IMR-90 (cell line): ENCODE measurements at regions not wholly inside any gene's neighbourhood (a gene's known extent, or its start where the extent isn't known, plus 50 kb on each side); places are given as distances from the start of the nearest gene placed in this dataset.

Experiments
- ATAC-seq: fragments of 200-7000 bp; cut with Tn5 transposase; 2 replicates; pipeline ENCODE4 v1.9.1; 2020; ENCODE audit warnings: low read depth, mild to moderate bottlenecking, moderate library complexity
- BruUV-seq: library from RNA; stranded (reverse); fragments of 400-500 nt; replicated peaks from 2 replicates; lab custom pipeline; 2021; lab: Mats Ljungman, UMichigan
- CTCF ChIA-PET: fragments of 300-600 bp; formaldehyde crosslinking; extraction: SDS; loops from one replicate; lab custom pipeline; 2021; ENCODE audit warnings: antibody characterized with exemption; lab: Yijun Ruan, JAX
- POLR2A ChIA-PET: fragments of 300-600 bp; sonication (Branson Sonifier 250); formaldehyde crosslinking; loops from one replicate; lab custom pipeline; 2022; ENCODE audit warnings: antibody characterized with exemption; ENCODE audit not compliant: unreplicated experiment; lab: Charles Lee
- DNase-seq: peaks from one replicate; pipeline ENCODE4 v3.0.0; 2013
- H2AFZ ChIP-seq: replicated peaks from 2 replicates; pipeline ENCODE3; 2013; ENCODE audit warnings: low read length, mild to moderate bottlenecking; ENCODE audit not compliant: poor library complexity
- H2AK5ac ChIP-seq: 2 replicates; pipeline ENCODE4 v1.6.1; 2013; ENCODE audit warnings: low read depth, low read length, inconsistent platforms
- H2AK9ac ChIP-seq: replicated peaks from 2 replicates; pipeline ENCODE3; 2013; ENCODE audit warnings: mild to moderate bottlenecking, low read depth, low read length, moderate library complexity; ENCODE audit not compliant: poor library complexity
- H2BK120ac ChIP-seq: 2 replicates; pipeline ENCODE4 v1.6.1; 2013; ENCODE audit warnings: low read depth, low read length, inconsistent platforms
- H2BK15ac ChIP-seq: 3 replicates; pipeline ENCODE4 v1.6.1; 2013; ENCODE audit warnings: low read depth, low read length, inconsistent platforms
- H2BK20ac ChIP-seq: 2 replicates; pipeline ENCODE4 v1.6.1; 2013; ENCODE audit warnings: low read depth, mild to moderate bottlenecking, inconsistent platforms, low read length, moderate library complexity
- H2BK5ac ChIP-seq: 2 replicates; pipeline ENCODE4 v1.6.1; 2013; ENCODE audit warnings: mild to moderate bottlenecking, low read depth, low read length, inconsistent platforms; ENCODE audit not compliant: poor library complexity, severe bottlenecking
- H3K14ac ChIP-seq: replicated peaks from 2 replicates; pipeline ENCODE4 v1.6.1; 2013; ENCODE audit warnings: low read depth, low read length, inconsistent platforms
- H3K18ac ChIP-seq: 2 replicates; pipeline ENCODE4 v1.6.1; 2013; ENCODE audit warnings: low read depth, low read length, control low read depth
- H3K23ac ChIP-seq: 2 replicates; pipeline ENCODE4 v1.6.1; 2013; ENCODE audit warnings: low read depth, low read length, inconsistent platforms
- H3K27ac ChIP-seq: 2 replicates; pipeline ENCODE4 v1.5.1; 2013; ENCODE audit warnings: mild to moderate bottlenecking, control low read depth, low read length; ENCODE audit not compliant: insufficient read depth
- H3K27me3 ChIP-seq: 2 replicates; pipeline ENCODE4 v1.6.1; 2013; ENCODE audit warnings: low read length; ENCODE audit not compliant: control insufficient read depth, insufficient read depth
- H3K36me3 ChIP-seq: 2 replicates; pipeline ENCODE4 v1.6.1; 2013; ENCODE audit warnings: low read length, mixed read lengths; ENCODE audit not compliant: control insufficient read depth, insufficient read depth
- H3K4ac ChIP-seq: 2 replicates; pipeline ENCODE4 v1.6.1; 2013; ENCODE audit warnings: low read depth, low read length, inconsistent platforms
- H3K4me1 ChIP-seq: 2 replicates; pipeline ENCODE4 v1.6.1; 2013; ENCODE audit warnings: low read length, mixed read lengths; ENCODE audit not compliant: control insufficient read depth, insufficient read depth
- H3K4me2 ChIP-seq: 2 replicates; pipeline ENCODE4 v1.6.1; 2013; ENCODE audit warnings: low read depth, mild to moderate bottlenecking, control low read depth, low read length, moderate library complexity
- H3K4me3 ChIP-seq: 2 replicates; pipeline ENCODE4 v1.5.1; 2013; ENCODE audit warnings: low read depth, mild to moderate bottlenecking, control low read depth, low read length, moderate library complexity; ENCODE audit not compliant: insufficient read depth
- H3K56ac ChIP-seq: 2 replicates; pipeline ENCODE4 v1.6.1; 2013; ENCODE audit warnings: low read length, inconsistent platforms; ENCODE audit not compliant: insufficient read depth; ENCODE audit errors: extremely low read depth
- H3K79me1 ChIP-seq, 2 experiments: 2 replicates each; pipeline ENCODE4 v1.6.1; 2013; ENCODE audit warnings: low read length in 2 of 2, inconsistent platforms in 1 of 2, low read depth in 1 of 2
- H3K9ac ChIP-seq: 2 replicates; pipeline ENCODE4 v1.6.1; 2013; ENCODE audit warnings: low read depth, low read length, control low read depth
- H3K9me1 ChIP-seq: 2 replicates; pipeline ENCODE4 v1.6.1; 2013; ENCODE audit warnings: low read length, inconsistent platforms; ENCODE audit not compliant: insufficient read depth
- H3K9me3 ChIP-seq: 2 replicates; pipeline ENCODE4 v1.6.1; 2013; ENCODE audit warnings: low read length; ENCODE audit not compliant: control insufficient read depth, insufficient read depth
- H4K20me1 ChIP-seq: 2 replicates; pipeline ENCODE4 v1.6.1; 2013; ENCODE audit warnings: low read length, inconsistent platforms; ENCODE audit not compliant: insufficient read depth
- H4K5ac ChIP-seq: 2 replicates; pipeline ENCODE4 v1.6.1; 2013; ENCODE audit warnings: mild to moderate bottlenecking, low read depth, low read length, control low read depth
- H4K8ac ChIP-seq, 2 experiments: 2 replicates each; pipeline ENCODE4 v1.6.1; 2013; ENCODE audit warnings: low read depth in 2 of 2, low read length in 2 of 2, control low read depth in 1 of 2, inconsistent platforms in 1 of 2
- H4K91ac ChIP-seq: 2 replicates; pipeline ENCODE4 v1.6.1; 2013; ENCODE audit warnings: low read depth, low read length, inconsistent platforms; ENCODE audit not compliant: insufficient read depth
- MAFK ChIP-seq: IDR thresholded peaks from 2 replicates; pipeline ENCODE4 v1.6.1; 2012; ENCODE audit warnings: low read depth, low read length, improper control_type of control experiment
- RCOR1 ChIP-seq: IDR thresholded peaks from 2 replicates; pipeline ENCODE4 v1.6.1; 2012; ENCODE audit warnings: mild to moderate bottlenecking, low read length, improper control_type of control experiment; ENCODE audit not compliant: insufficient replicate concordance
- USF2 ChIP-seq: fragments of 150-350 bp; IDR thresholded peaks from 2 replicates; pipeline ENCODE4 v1.6.1; 2017; ENCODE audit warnings: mild to moderate bottlenecking, antibody characterized with exemption, low read length, low read depth
- WGBS, 2 experiments: methylation state at CpG; one replicate each; pipeline versions ENCODE4 v1.1.5 to v1.1.7; 2013; ENCODE audit warnings: missing lambda C conversion rate in 2 of 2; ENCODE audit not compliant: insufficient read length in 1 of 2; ENCODE audit errors: extremely low coverage in 2 of 2; 5-methylcytosine and 5-hydroxymethylcytosine counted together
- dilution Hi-C: fragments of 300-500 bp; cut with HindIII; formaldehyde crosslinking; loops from one replicate; pipeline ENCODE4 v1.14.3; 2018; ENCODE audit warnings: low sequenced_read_pairs; ENCODE audit not compliant: unreplicated experiment
- in situ Hi-C: fragments of 300-500 bp; cut with MboI; formaldehyde crosslinking; loops from 3 replicates; pipeline ENCODE4 v1.14.3; 2019; ENCODE audit warnings: low sequenced_read_pairs, inconsistent platforms, mixed read lengths
- intact Hi-C: fragments of 100-400 bp; cut with micrococcal nuclease; formaldehyde crosslinking; loops from 2 replicates; pipeline ENCODE4 v1.10.0; 2022

- no peak overlapping the region for H4K8ac ChIP-seq
Observed at GRCh38 chr9:103713631-103714030, 380.5 kb upstream of the SMC2 start.

More at GRCh38 chr9:103713631-103714030, 380.5 kb upstream of the SMC2 start:
- no CpG with 5 or more reads among the region's 3 CpGs for WGBS, 2 experiments
- TF ChIP-seq MAFK (no peak), USF2 (no peak), RCOR1 (no peak)
- Histone ChIP-seq H3K18ac (no peak overlapping the region), H3K14ac (no peak overlapping the region), H3K9me1 (no peaks in the 10 kb centered on the region), H4K20me1 (no peaks in the 10 kb centered on the region), H3K9me3 (peaks cover 5% of the 10 kb centered on the region; the same call in 1 of the 2 replicates), H3K36me3 (no peaks in the 10 kb centered on the region), H2AK9ac (no peak overlapping the region), H4K91ac (no peak overlapping the region), H2BK20ac (no peak overlapping the region), H4K5ac (no peak overlapping the region), H2BK15ac (no peak overlapping the region), H2AK5ac (no peak overlapping the region), H3K4me3 (no peak overlapping the region), H3K4ac (no peak overlapping the region), H3K23ac (no peak overlapping the region), H3K27me3 (no peaks in the 10 kb centered on the region), H3K4me1 (no peaks in the 10 kb centered on the region), H2AFZ (no peak overlapping the region), H3K27ac (no peak overlapping the region), H3K9ac (no peak overlapping the region), H3K79me1 (no peaks in the 10 kb centered on the region), H3K56ac (no peak overlapping the region), H2BK120ac (no peak overlapping the region), H2BK5ac (no peak overlapping the region), H3K4me2 (no peak overlapping the region)
- POLR2A ChIA-PET = no interaction called here
- intact Hi-C loops (no loop called here), dilution Hi-C loops (no loop called here), in situ Hi-C loops (no loop called here)
- DNase-seq (no peak), ATAC-seq (no peak)
- CTCF ChIA-PET = no interaction called here
- no TSS peak for BruUV-seq
